Common myeloid progenitor, CD34-positive (primary cell): ENCODE measurements at regions not wholly inside any gene's neighbourhood (a gene's known extent, or its start where the extent isn't known, plus 50 kb on each side); places are given as distances from the start of the nearest gene placed in this dataset.

Experiments
- CTCF ChIA-PET: fragments of 350-600 bp; sonication (Branson Sonifier 250); formaldehyde crosslinking; loops from one replicate; lab custom pipeline; 2021; ENCODE audit warnings: antibody characterized with exemption; lab: Charles Lee
- POLR2A ChIA-PET: fragments of 350-600 bp; sonication (Branson Sonifier 250); formaldehyde crosslinking; loops from one replicate; lab custom pipeline; 2021; ENCODE audit warnings: antibody characterized with exemption; lab: Charles Lee
- DNase-seq, 3 donors: peaks; one replicate each; pipeline versions ENCODE4 v3.0.0 to v3.0.0-alpha.2; 2013
- H3K27ac ChIP-seq, 2 experiments: 1 replicate in 1 of 2; 2 replicates in 1 of 2; pipeline ENCODE4 v1.7.0; 2013; ENCODE audit warnings: inconsistent platforms in 2 of 2, low read length in 2 of 2, mild to moderate bottlenecking in 2 of 2, low read depth in 1 of 2, moderate library complexity in 1 of 2; ENCODE audit not compliant: severe bottlenecking in 2 of 2, insufficient read depth in 1 of 2, poor library complexity in 1 of 2
- H3K27me3 ChIP-seq, 5 experiments: replicated peaks in 2 of 5; 1 replicate in 3 of 5; 2 replicates in 2 of 5; pipeline versions ENCODE4 v1.6.1 to v1.7.0; 2013; ENCODE audit warnings: low read length in 4 of 5, mild to moderate bottlenecking in 2 of 5, moderate library complexity in 2 of 5, inconsistent platforms in 1 of 5; ENCODE audit not compliant: insufficient read depth in 5 of 5, control insufficient read depth in 4 of 5
- H3K36me3 ChIP-seq, 4 experiments: 1 replicate in 2 of 4; 2 replicates in 2 of 4; pipeline versions ENCODE4 v1.6.1 to v1.7.0; 2013; ENCODE audit warnings: low read length in 3 of 4, control low read depth in 1 of 4, mild to moderate bottlenecking in 1 of 4; ENCODE audit not compliant: control insufficient read depth in 4 of 4, insufficient read depth in 4 of 4
- H3K4me1 ChIP-seq, 4 experiments: 1 replicate in 3 of 4; 2 replicates in 1 of 4; pipeline versions ENCODE4 v1.6.1 to v1.7.1; 2013; ENCODE audit warnings: low read length in 3 of 4, mild to moderate bottlenecking in 3 of 4, control low read depth in 1 of 4, inconsistent platforms in 1 of 4, moderate library complexity in 1 of 4; ENCODE audit not compliant: control insufficient read depth in 4 of 4, insufficient read depth in 4 of 4; ENCODE audit errors: control extremely low read depth in 1 of 4
- H3K4me3 ChIP-seq, 7 experiments: 1 replicate in 4 of 7; 2 replicates in 3 of 7; pipeline versions ENCODE4 v1.5.1 to v1.7.0; 2013; ENCODE audit warnings: mild to moderate bottlenecking in 7 of 7, low read length in 6 of 7, moderate library complexity in 6 of 7, inconsistent platforms in 2 of 7, low read depth in 2 of 7, control low read depth in 1 of 7; ENCODE audit not compliant: insufficient read depth in 4 of 7, control insufficient read depth in 1 of 7; ENCODE audit errors: extremely low read depth in 1 of 7
- H3K9me3 ChIP-seq, 5 experiments: 1 replicate in 4 of 5; 2 replicates in 1 of 5; pipeline versions ENCODE4 v1.6.1 to v1.7.1; 2013; ENCODE audit warnings: low read length in 4 of 5, mild to moderate bottlenecking in 2 of 5, inconsistent platforms in 1 of 5, low read depth in 1 of 5, moderate library complexity in 1 of 5; ENCODE audit not compliant: control insufficient read depth in 4 of 5, insufficient read depth in 2 of 5; ENCODE audit errors: control extremely low read depth in 1 of 5
- whole genome bisulfite sequencing: methylation state at CpG from one replicate; pipeline ENCODE4 v1.1.5; 2013; ENCODE audit not compliant: insufficient coverage; 5-methylcytosine and 5-hydroxymethylcytosine counted together

GRCh38 chr6:62681108-62681507, 395.1 kb upstream of the KHDRBS2 start:
- Histone ChIP-seq H3K27ac (no peak overlapping the region), H3K9me3 (peaks cover 0 to 6% (median 0%) of the 10 kb centered on the region in 5 experiments), H3K36me3 (no peaks in the 10 kb centered on the region), H3K4me1 (no peaks in the 10 kb centered on the region), H3K4me3 (no peak overlapping the region), H3K27me3 (no peaks in the 10 kb centered on the region)
- WGBS, result no CpG with 5 or more reads among the region's 1 CpG
- DNase-seq, result no peak
- POLR2A ChIA-PET, result no interaction called here
- CTCF ChIA-PET, result no interaction called here

GRCh38 chr6:62672989-62673388, 387.0 kb upstream of the KHDRBS2 start:
- Histone ChIP-seq H3K4me3 (no peak overlapping the region), H3K36me3 (no peaks in the 10 kb centered on the region), H3K27me3 (no peaks in the 10 kb centered on the region), H3K9me3 (peaks cover 0 to 3% (median 0%) of the 10 kb centered on the region in 5 experiments), H3K27ac (no peak overlapping the region), H3K4me1 (no peaks in the 10 kb centered on the region)
- ChIA-PET POLR2A (no interaction called here), CTCF (no interaction called here)
- DNase-seq, result no peak

GRCh38 chr6:62670490-62671223, 384.6 kb upstream of the KHDRBS2 start:
- Histone ChIP-seq H3K27ac (no peak overlapping the region), H3K4me1 (no peaks in the 10 kb centered on the region), H3K36me3 (no peaks in the 10 kb centered on the region), H3K27me3 (no peaks in the 10 kb centered on the region), H3K9me3 (no peaks in the 10 kb centered on the region), H3K4me3 (no peak overlapping the region)
- no peak for DNase-seq
- WGBS, result no CpG with 5 or more reads among the region's 2 CpGs
- CTCF ChIA-PET, result no interaction called here
- POLR2A ChIA-PET, result no interaction called here

GRCh38 chr6:62669831-62670230, 383.8 kb upstream of the KHDRBS2 start:
- CTCF ChIA-PET, result no interaction called here
- H3K27ac ChIP-seq, result no peak overlapping the region
- no peaks in the 10 kb centered on the region for H3K36me3 ChIP-seq
- H3K4me3 ChIP-seq, result no peak overlapping the region
- H3K27me3 ChIP-seq, result no peaks in the 10 kb centered on the region
- DNase-seq, result no peak
- no peaks in the 10 kb centered on the region for H3K9me3 ChIP-seq
- no peaks in the 10 kb centered on the region for H3K4me1 ChIP-seq
- POLR2A ChIA-PET, result no interaction called here

DNA sequence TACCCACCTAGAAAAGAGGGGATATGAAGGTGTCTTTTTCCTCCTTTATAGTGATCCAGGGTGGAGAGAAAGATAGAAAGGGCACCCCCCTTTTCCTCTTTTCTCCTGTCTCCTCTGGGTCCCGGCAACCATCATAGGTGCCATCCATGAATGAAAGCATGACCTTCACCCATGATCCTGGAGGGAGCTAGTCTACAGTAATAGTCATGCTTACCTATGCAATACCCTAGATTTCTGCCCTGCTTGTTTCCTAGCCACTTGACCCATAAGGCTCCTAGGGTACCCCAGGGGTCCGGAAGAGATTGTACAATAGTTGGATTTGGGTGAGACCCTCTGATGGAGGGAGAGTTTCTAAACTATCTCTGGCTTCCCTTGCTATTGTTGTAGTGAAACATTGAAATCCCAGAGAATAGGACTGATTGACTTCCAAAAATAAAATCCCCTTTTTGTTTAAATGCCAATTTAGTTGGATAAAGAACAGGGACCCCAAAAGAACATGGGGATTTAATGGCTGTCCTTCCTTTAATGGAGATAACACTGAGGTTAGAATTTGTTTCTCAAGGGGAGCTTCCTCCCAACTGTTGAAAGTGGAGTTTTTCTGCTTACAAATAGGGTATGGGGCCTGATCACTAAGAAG, 366.8 kb upstream of the KHDRBS2 start:
- 94% methylated on average over 2 of the region's 2 CpGs for WGBS
- Histone ChIP-seq H3K4me3 (no peak overlapping the region), H3K4me1 (no peaks in the 10 kb centered on the region), H3K27me3 (no peaks in the 10 kb centered on the region), H3K9me3 (peaks cover 0 to 38% (median 17%) of the 10 kb centered on the region in 5 experiments), H3K36me3 (no peaks in the 10 kb centered on the region), H3K27ac (no peak overlapping the region)
- CTCF ChIA-PET, result no interaction called here
- peak; percentile 3 to 21 (median 11) for DNase-seq
- POLR2A ChIA-PET, result no interaction called here

DNA sequence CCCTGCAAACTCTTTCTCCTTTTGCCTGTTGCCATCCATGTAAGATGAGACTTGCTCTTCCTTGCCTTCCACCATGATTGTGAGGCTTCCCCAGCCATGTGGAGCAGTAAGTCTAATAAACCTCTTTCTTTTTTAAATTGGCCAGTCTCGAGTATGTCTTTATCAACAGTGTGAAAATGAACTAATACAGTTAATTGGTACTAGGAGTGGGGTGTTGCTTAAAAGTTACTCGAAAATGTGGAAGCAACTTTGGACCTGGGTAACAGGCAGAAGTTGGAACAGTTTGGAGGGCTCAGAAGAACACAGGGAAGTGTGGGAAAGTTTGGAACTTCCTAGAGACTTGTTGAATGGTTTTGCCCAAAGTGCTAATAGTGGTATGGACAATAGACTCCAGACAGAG, 359.2 kb upstream of the KHDRBS2 start:
- no peaks in the 10 kb centered on the region for H3K4me1 ChIP-seq
- no peaks in the 10 kb centered on the region for H3K27me3 ChIP-seq
- ChIA-PET CTCF (no interaction called here), POLR2A (no interaction called here)
- DNase-seq, result no peak
- no peaks in the 10 kb centered on the region for H3K36me3 ChIP-seq
- no peak overlapping the region for H3K27ac ChIP-seq
- WGBS, result 85% methylated on average over 2 of the region's 2 CpGs
- H3K4me3 ChIP-seq, result no peak overlapping the region
- peaks cover 0 to 24% (median 3%) of the 10 kb centered on the region in 5 experiments for H3K9me3 ChIP-seq

DNA sequence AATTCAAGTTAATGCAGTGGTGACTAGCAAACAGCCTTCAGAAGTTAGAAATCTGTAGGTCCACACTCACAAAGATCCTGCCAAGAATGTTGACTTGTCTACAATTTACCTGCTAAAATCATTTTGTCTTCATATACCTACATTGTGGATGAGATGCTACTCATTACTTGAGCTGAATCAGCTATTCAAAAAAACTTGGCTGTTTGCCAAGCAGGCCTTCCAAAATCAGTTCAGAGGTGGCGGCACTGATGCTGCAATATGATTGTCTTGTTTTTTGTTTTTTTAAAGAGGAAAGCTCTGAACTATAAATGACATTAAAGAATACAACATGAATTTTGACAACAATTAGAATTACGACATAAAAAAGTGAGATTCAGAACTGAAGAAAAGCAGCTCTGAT, 354.7 kb upstream of the KHDRBS2 start:
- WGBS, result no CpG with 5 or more reads among the region's 2 CpGs
- Histone ChIP-seq H3K9me3 (peaks cover 0 to 6% (median under 1%) of the 10 kb centered on the region in 5 experiments), H3K27me3 (no peaks in the 10 kb centered on the region), H3K4me1 (no peaks in the 10 kb centered on the region), H3K36me3 (no peaks in the 10 kb centered on the region), H3K27ac (no peak overlapping the region), H3K4me3 (no peak overlapping the region)
- ChIA-PET CTCF (no interaction called here), POLR2A (no interaction called here)
- no peak for DNase-seq
